HUDEP-2 (cell line): ENCODE measurements at regions not wholly inside any gene's neighbourhood (a gene's known extent, or its start where the extent isn't known, plus 50 kb on each side); places are given as distances from the start of the nearest gene placed in this dataset.

Experiments used
- DNase-seq, 76 experiments: peaks; one replicate each; lab custom pipeline; 2025; ENCODE audit not compliant: unreplicated experiment in 76 of 76; lab: John Stamatoyannopoulos, UW

DNA sequence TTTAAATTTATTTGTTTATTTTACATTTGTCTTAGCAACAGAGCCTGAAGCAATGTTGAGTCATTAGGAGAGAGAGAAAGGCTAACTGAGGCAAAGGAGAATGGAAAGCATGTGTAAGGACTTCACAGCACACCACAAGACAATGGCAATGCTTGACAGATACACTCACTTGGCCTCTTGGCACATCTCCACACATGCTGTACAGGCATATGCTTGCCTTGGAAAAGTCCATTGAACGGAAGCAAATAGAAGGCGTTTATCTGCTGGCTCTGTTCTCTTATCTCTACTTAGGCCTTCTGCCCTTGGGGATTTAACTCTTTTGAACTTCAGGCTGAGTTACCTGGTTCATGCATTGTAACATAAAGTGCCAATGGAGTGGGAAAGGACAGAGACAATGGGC, 262.2 kb upstream of the POU3F1 start:
- peak in 2 of 76 experiments; percentile 11 for DNase-seq

DNA sequence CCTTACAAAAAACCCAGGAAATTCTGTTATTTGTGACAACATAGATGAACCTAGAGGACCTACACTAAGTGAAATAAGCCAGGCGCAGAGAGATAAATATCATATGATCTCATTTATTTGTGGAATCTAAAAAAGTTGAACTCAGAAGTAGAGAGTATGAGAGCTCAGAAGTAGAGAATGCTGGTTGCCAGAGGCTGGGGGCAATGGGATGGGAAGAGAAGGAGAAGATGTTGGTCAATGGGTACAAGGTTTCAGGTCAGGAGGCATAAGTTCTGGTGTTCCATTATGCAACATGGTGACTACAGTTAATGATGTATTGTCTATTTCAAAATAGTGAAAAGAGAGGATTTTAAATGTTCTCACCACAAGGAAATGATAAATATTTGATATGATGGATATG, 259.1 kb upstream of the POU3F1 start:
- DNase-seq: no peak

DNA sequence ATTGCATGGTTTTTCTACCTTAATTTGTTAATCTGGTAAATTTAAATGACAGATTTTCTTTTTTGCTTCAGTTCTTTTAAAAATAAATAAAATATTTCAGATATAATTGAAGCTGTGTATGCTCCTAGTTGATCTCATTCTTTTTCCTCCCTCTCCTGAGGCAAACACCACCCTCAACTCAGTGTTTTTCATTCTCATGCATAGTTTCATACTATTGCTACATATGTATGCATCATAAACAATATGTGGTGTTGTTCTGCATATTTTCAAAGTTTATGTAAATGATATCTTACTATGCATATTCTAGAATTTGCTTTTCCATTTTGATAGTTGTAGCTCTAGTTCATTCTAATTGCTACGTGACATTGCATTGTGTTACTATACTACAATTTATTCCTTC, 257.2 kb upstream of the POU3F1 start:
- DNase-seq: no peak

DNA sequence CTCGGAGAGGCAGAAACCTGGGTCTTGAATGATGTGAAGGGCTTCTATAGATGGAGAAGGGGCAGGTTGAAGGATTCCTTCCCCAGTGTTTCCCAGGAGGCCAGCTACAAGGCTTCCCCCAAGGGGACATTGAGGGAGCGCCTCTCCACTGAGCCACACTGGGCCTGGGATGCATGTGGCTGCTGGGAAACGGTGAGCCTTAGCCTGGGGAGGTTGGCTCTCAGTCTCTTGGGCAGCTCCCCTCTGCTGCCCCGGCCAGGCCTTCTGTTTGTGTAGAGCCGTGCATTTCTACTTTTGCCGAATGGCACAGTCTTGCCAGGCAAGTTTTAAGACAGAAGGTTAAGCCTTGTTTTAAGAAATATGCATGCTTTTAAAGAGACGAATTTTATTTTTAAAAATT, 254.4 kb upstream of the POU3F1 start:
- DNase-seq: no peak

DNA sequence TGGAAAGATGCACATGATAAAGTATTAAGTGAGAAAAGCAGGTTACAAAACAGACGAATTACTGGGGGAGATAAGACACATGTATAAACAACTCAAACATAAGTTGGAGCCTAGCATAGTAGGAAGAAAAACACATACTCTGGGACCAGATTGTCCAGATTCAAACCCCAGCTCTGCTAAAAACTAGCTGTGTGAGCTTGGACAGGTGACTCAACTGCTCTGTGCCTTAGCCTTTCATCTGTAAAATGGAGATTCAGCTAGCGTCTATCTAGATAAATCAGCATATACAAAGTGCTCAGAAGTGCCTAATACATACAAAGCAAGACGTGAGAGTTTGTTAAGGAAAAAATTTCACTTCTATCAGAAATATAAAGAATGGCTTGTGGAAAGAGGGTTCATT, 254.0 kb upstream of the POU3F1 start:
- no peak for DNase-seq

DNA sequence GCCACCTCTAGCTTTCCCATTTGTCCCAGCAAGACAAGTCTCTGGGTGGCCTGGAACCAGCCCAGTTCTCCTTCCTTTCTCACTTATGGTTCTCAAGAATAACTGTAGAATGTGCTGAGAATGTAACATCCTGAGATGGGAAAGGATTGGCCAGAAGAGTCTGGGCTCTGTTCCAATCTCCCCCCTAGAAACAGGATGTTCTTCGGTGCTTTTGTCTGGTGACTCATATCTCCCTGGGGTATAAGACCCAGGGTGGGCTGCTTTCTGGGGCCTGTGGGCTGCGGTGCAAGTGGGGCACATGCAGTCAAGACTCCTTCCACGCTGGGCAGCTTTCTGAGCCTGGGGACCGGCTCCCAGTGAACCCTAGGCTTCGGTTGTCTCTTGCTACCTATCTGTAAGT, 251.2 kb upstream of the POU3F1 start:
- no peak for DNase-seq

DNA sequence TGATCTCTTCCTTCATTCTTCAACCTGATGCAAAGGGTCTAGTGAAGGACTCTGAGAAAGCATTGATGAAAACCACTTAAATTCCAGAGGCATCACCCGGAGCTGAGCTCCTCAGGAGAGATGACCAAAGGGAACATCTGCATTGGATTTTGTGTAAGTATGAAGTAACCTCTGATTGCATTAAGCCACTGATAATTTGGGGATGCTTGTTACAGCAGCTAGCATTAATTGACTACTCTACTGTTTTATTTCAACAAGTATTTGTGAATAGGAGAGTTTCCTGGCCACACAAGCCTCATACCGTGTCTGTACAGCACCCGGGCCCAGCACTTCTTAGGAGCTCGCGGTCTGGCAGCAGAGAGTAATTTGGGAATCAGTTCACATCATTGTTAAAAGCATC, 250.7 kb upstream of the POU3F1 start:
- DNase-seq: no peak

DNA sequence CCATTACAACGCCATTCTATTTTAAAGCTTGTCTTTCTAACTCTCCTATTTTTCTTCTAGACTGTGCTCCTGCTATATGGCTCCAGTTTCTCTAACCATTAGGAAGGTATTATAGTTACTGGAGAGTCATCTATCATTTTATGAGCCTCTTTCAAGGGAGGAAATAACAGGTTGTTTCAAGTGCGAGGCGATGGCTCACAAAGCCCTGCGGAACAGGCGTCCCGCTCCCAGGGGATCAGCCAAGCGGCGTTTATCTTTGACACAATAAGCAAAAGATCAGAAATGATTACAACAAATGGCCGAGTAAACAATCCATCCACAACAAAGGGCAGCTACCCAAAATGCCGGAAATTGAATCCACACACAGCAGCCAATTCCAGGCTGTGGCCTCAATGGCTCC, 249.5 kb upstream of the POU3F1 start:
- DNase-seq: no peak

DNA sequence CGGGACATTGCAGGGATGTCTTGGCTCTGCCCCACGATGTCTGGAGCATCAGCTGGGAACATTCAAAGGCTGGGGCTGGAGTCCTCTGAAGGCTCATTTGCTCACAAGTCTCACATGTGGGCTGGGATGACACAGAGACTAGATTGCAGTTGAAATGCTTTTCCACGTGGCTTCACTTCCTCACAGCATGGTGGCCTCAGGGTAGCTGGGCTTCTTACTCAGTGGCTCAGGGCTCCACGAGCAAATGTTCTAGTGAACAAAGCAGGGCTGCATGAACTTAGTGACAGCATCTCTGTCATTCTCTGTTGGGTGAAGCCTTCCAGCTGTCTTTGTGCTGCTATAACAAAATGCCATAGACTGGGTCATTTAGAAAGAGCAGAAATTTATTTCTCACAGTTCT, 247.0 kb upstream of the POU3F1 start:
- DNase-seq: no peak

DNA sequence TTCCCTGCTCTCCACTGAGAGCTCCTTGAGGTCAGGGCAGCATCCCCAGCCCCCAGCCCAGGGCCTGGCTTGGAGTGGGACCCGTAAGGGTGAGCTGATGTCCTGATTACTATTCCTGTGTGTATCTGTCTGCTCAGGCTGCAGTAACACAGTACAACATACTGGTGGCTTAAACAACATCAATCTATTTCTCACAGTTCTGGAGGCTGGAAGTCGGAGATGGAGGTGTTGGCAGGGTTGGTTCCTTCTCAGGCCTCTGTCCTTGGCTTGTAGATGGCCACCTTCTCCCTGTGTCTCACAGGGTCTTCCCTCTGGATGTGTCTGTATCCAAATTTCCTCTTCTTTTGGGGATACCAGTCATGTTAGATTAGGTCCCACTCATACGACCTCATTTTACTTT, 246.4 kb upstream of the POU3F1 start:
- DNase-seq: no peak

DNA sequence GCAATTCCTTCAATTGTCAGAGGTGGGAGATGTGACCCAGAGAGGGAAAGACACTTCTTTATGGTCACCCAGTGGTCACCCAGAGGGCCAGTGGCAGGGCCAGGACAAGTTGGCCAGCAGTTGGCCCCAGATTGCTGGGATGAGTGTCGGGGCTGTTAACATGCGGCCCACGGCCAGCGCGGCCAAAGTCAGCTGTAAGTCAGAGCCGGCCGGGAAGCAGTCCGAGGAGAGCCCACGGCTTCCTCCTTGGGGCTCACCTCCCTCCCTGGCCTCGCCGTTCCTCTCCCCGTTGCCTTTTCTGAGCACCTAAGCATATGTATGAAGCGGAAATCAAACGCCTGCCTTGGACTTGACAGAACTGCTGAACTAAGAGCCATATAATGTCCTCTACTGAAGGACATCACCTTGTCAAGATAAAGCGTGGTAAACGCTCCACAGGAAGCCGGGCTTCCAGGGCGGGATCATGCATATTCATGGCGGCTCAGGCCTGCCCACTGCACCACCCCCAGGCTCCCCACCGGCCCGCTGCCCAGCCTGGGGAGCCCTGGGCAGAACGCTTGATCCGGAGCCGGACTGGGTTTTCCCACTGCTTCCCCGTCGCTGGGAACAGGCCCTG, 245.4 kb upstream of the POU3F1 start:
- no peak for DNase-seq

DNA sequence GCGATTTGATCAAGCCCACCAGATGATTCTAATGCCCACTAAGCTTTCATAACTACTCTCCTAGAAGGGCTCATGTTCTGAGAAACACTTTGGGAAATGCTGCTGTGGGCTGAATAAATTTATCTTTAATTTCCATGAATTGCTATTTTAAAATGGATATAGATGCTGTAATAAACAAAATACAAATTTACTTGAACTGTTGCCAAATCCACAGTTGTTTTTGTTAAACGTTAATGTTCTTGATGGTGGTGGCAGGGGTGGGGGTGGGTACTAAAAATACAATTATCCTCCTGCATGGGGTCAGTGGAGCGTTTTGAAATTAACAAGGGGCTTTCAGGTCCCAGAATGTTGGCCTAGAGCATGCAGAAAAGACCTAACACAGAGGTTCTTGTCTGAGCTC, 244.7 kb upstream of the POU3F1 start:
- no peak for DNase-seq

DNA sequence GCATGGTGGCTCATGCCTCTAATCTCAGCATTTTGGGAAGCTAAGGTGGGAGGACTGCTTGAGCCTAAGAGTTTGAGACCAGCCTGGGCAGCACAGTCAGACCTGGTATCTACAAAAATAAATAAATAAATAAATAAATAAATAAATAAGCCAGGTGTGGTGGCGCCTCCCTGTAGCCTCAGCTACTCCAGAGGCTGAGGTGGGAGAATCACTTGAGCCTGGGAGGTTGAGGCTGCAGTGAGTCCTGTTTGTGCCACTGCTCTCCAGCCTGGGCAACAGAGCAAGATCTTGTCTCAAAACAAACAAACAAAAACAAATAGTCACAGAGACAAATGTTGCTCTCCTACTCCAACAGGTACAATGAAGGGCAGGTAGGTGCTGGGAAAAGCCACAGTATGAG, 242.4 kb upstream of the POU3F1 start:
- no peak for DNase-seq

DNA sequence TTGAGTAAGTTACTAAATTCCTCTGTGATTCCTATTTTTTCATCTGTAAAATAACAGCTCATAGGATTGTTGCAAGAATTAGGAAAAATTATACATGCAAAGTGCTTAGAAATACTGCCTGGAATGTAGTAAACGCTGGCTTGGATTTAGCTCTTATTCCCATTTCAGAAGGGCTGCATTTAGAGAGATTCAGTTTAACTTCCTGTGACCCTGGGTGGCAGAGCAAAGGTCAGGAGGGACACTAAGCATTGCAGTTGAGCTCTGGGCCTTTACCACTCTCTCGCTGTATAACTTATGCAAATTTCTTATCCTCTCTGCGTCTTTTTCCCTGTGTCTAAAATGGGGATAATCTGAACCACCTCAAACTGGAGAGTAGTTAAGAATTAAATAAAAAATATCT, 241.0 kb upstream of the POU3F1 start:
- DNase-seq: no peak

DNA sequence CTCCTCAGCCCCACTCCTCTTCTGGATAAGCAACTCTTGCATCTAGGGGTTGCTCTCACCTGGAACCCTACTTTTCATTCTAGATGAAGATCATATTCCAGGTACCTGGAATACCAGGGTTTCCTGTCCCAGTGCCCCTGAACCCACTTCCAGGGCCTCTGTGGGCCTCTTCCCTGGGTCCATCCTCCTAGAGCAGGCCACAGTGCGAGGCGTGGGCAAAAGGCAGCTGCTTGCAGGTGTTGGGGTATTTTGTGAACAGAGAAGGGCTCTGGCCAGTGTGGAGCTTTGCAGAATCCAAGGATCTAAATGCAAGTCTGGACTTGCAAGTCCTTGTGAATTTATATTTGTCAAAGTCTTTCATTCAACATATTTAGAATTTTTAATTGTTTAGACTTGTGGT, 240.4 kb upstream of the POU3F1 start:
- DNase-seq: no peak

DNA sequence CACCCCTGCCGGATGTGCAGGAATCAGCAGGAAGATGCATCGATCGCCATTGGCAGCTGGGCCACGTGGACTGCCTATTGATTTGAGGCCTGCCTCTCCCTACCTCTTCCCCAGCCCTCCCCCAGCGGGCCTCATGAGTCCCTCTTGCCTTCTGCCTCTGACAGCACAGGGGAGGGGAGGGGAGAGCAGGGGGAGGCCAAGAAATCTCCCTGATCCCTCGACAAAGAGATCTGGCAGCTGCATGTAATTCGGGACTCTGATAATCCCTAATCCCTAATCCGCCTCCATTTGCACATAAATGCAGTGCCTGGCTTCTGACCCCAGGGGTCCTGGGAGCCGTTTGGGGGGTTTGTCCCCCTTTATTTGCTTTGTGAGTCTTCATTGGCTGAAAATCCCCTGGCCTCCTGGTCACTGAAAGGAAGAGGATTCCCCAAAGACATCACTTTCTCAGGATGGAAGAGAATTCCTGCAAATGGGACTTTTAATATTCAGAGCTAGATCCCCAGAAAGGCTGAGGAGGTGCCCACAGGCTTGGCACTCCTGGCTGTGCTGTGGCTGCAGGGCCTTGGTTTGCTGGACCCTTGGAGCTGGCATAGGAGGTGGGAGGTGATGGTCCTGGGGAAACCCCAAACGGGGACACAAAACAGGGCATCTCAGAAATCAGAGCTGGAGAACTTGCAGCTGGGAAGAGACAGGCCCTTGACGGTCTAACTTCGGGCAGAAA, 239.4 kb upstream of the POU3F1 start:
- no peak for DNase-seq

DNA sequence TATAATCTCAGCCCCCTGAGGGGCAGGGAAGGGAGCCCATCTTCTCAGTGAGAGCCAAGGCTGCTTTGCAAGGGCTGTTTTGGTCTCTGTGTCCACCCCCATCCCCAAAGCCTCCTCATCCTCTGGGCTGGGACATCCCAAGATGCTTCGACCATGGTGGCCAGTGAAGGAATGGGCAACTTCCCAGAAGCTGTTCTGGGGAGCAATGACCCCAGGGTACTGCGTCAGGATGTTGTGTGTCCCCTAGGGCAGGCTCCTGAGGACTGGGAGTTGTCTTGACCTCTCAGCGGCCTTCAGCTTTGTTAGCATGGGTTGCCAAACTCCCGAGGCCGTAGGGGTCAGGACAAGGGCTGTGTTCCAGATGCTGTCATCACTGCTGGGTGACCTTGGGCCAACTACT, 238.4 kb upstream of the POU3F1 start:
- DNase-seq: no peak

DNA sequence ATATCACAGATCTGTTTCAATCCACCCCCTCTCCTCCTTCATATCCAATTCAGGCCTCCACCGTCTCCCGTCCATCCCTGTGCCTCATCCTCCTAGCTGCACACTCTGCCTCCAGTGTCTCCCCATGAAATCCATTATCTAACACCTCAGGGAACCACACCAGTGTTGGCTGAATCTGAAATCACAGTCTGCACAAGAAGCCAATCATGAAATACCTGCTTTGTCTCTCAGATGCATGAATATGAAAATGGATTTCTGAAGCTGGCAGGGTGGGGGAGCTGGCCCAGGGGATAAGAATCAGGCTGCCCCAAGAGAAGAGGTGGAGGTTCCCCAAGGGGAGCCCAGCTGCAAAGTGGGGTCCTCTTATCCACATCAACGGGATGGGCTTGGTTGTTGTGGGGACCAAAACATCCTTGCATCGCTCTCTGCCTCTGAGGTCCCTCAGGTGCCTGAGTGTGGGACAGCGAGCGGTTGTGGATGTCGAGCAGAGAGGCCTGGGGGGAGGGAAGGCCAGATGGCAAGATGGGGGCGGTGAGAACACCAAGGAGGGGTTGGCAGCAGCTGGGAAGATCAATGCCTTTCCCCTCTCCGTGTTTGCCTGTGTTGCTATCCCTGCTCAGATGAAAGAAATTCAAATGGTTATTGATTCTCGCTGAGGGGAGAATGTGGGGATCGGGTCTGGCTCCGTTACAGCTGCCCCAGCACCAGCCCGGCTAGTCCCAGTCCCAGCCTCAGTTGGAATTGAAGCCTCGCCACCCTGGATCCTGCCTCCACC, 237.3 kb upstream of the POU3F1 start:
- no peak for DNase-seq

DNA sequence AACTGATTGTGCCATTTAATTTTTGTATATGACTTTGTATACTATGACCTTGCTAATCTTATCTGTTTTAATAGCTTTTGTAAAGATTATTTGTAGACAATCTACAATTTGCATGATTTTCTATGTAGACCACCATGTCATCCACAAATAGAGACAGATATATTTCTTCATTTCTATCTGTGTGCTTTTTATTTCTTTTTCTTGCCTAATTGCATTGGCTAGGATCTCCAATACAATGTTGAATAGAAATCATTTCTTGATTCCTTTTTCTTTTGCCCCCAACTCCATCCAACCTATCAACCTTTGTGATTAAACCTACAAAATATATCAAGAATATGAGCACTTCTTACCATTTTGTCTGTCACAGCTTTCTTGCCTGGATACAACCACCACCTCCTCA, 232.6 kb upstream of the POU3F1 start:
- no peak for DNase-seq

DNA sequence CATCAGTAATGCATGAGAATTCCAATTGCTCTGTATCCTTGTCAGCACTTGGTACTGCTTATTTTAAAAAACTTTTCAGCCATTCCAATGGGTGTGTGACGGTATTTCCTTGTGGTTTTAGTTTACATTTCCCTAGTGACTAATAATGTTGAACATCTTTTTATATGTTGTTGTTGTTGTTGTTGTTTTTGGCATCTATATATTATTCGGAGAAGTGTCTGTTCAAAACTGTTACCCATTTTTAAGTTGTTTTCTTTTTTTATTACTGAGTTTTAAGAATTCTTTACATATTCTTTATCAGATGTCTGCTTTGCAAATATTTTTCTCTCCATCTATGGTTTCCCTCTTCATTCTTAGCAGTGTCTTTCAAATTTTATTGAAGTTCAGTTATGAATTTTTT, 231.1 kb upstream of the POU3F1 start:
- DNase-seq: no peak

DNA sequence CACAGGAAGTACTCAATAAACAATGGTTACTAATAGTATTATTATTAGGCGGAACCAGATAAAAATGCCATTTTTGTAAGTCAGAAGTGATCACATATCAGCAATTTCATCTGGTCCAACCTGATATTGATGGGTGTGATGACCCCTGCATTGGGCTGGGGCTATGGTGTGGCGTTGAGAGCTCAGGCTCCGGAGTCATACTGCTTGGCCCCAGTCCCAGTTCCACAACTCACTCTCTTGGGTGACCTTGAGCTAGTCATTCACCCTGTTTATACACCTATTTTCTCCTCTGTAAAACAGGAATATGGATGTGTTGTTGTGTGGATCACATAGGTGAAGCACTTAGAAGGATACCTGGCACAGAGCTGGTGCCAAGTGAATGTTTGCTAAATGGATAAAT, 229.4 kb upstream of the POU3F1 start:
- DNase-seq: no peak

DNA sequence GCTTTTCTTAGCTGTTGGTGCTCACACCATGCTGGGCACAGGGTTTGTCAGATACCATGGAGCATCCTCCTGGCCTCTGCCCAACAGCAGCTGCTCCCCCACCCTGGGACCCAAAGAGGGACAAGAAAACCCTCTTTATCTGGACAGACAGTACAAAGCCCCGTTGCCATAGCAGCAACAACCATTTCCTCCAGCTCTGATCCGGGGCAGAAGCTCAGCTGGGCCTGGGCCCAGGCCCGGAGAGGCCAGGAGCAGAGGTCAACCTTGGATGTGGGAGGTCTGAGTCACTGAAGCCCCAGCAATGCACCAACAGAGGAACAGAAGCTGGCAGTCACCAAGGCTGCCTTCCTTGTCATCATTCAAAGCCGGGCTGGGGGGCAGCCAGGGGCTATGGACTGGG, 228.4 kb upstream of the POU3F1 start:
- DNase-seq: no peak
